HG03354 (cell line): ENCODE measurements at regions not wholly inside any gene's neighbourhood (a gene's known extent, or its start where the extent isn't known, plus 50 kb on each side); places are given as distances from the start of the nearest gene placed in this dataset.

ENCODE experiments used
- ATAC-seq: cut with Tn5 transposase; IDR thresholded peaks from one replicate; pipeline ENCODE4 v1.9.1; 2021; ENCODE audit warnings: mild to moderate bottlenecking; ENCODE audit not compliant: unreplicated experiment, poor library complexity, severe bottlenecking

- no peak for ATAC-seq
These were observed 143.3 kb downstream of the SCP2D1 start for GRCh38 chr20:18956890-18957289.

- ATAC-seq: no peak
These were observed 143.7 kb downstream of the SCP2D1 start for GRCh38 chr20:18957328-18957727.

- ATAC-seq: no peak
These were observed 157.5 kb downstream of the SCP2D1 start for GRCh38 chr20:18971121-18971520.

GRCh38 chr20:18971574-18971973, 158.0 kb downstream of the SCP2D1 start:
- ATAC-seq: no peak

- no peak for ATAC-seq
These were observed 158.8 kb downstream of the SCP2D1 start for GRCh38 chr20:18972251-18972876.

- ATAC-seq: no peak
These were observed 160.1 kb downstream of the SCP2D1 start for GRCh38 chr20:18973529-18974173.

GRCh38 chr20:18974660-18975059, 161.1 kb downstream of the SCP2D1 start:
- no peak for ATAC-seq

GRCh38 chr20:18977441-18977840, 163.9 kb downstream of the SCP2D1 start:
- ATAC-seq: no peak

GRCh38 chr20:18978311-18978710, 164.7 kb downstream of the SCP2D1 start:
- ATAC-seq: no peak

GRCh38 chr20:18979132-18979531, 165.5 kb downstream of the SCP2D1 start:
- no peak for ATAC-seq

- ATAC-seq: no peak
These were observed 168.5 kb downstream of the SCP2D1 start for GRCh38 chr20:18981962-18982539.

GRCh38 chr20:18983796-18984195, 170.2 kb downstream of the SCP2D1 start:
- ATAC-seq: no peak

GRCh38 chr20:18984238-18985200, 170.9 kb downstream of the SCP2D1 start:
- no peak for ATAC-seq

GRCh38 chr20:18985551-18985950, 172.0 kb downstream of the SCP2D1 start:
- ATAC-seq: no peak

- ATAC-seq: no peak
These were observed 172.7 kb downstream of the SCP2D1 start for GRCh38 chr20:18986146-18986830.

- ATAC-seq: no peak
These were observed 173.5 kb downstream of the SCP2D1 start for GRCh38 chr20:18986895-18987580.

GRCh38 chr20:18987781-18988360, 174.3 kb downstream of the SCP2D1 start:
- no peak for ATAC-seq

GRCh38 chr20:18988701-18989100, 175.1 kb downstream of the SCP2D1 start:
- ATAC-seq: no peak
